ENCODE measurements at regions not wholly inside any gene's neighbourhood (a gene's known extent, or its start where the extent isn't known, plus 50 kb on each side); places are given as distances from the start of the nearest gene placed in this dataset.
A peak's percentile ranks its signal among the peaks of the same experiment; 100 is the strongest.

- H3K4me3 ChIP-seq (ENCODE audit: insufficient read depth, low read depth, low read length): no peak overlapping the region
- H3K4me1 ChIP-seq (ENCODE audit: control insufficient read depth, insufficient read depth, low read length): peaks cover 3% of the 10 kb centered on the region
- ATAC-seq (ENCODE audit: low read depth) (peak; percentile 88), DNase-seq (peak; percentile 77)
- intact Hi-C loops (cut with micrococcal nuclease): no loop called here
- H3K23ac ChIP-seq (ENCODE audit: low read depth, low read length): no peak overlapping the region
- dilution Hi-C loops (cut with HindIII; ENCODE audit: low sequenced_read_pairs, unreplicated experiment): no loop called here
- H3K4ac ChIP-seq (ENCODE audit: low read depth, low read length): peak overlapping the region; percentile 10; the same call in 1 of the 2 replicates
- no peaks in the 10 kb centered on the region for H3K27me3 ChIP-seq (ENCODE audit: control insufficient read depth, insufficient read depth, low read length)
- H3K9ac ChIP-seq (ENCODE audit: low read depth, low read length): no peak overlapping the region
- ChIA-PET POLR2A (ENCODE audit: unreplicated experiment) (interaction anchor here (0.5 kb wide), 1 partner anchor 35 kb away, joined by 3 read pairs; no protein-coding TSS in a partner anchor), CTCF (interaction anchor here (1.9 kb wide), 1 partner anchor 10 kb away, joined by 5 read pairs; no protein-coding TSS in a partner anchor)
- no peak overlapping the region for H2AK9ac ChIP-seq (replicated peaks; ENCODE audit: low read depth, low read length, poor library complexity)
- no peaks in the 10 kb centered on the region for H4K20me1 ChIP-seq (ENCODE audit: insufficient read depth, low read length)
- in situ Hi-C loops (cut with MboI; ENCODE audit: low sequenced_read_pairs): no loop called here
- H4K8ac ChIP-seq (ENCODE audit: low read depth in 2 of 2, low read length in 2 of 2): no peak overlapping the region
- H3K9me3 ChIP-seq (ENCODE audit: control insufficient read depth, insufficient read depth, low read length): no peaks in the 10 kb centered on the region
- H3K79me1 ChIP-seq (ENCODE audit: low read depth in 1 of 2, low read length in 2 of 2): no peaks in the 10 kb centered on the region
- H3K56ac ChIP-seq (ENCODE audit: extremely low read depth, insufficient read depth, low read length): no peak overlapping the region
- H2AFZ ChIP-seq (replicated peaks; ENCODE audit: low read length, poor library complexity): peak overlapping the region; percentile 24
- H3K9me1 ChIP-seq (ENCODE audit: insufficient read depth, low read length): peaks cover 3% of the 10 kb centered on the region; the same call in 1 of the 2 replicates
- H2AK5ac ChIP-seq (ENCODE audit: low read depth, low read length): no peak overlapping the region
- H4K91ac ChIP-seq (ENCODE audit: insufficient read depth, low read depth, low read length): 0 out of 2 replicates have a peak overlapping the region, but pooled peaks have one; percentile 3
- H3K4me2 ChIP-seq (ENCODE audit: low read depth, low read length): peak overlapping the region; percentile 21
- no peak overlapping the region; the same call in 1 of the 2 replicates for H3K14ac ChIP-seq (replicated peaks; ENCODE audit: low read depth, low read length)
- no peak overlapping the region for H4K5ac ChIP-seq (ENCODE audit: low read depth, low read length)
- BruUV-seq (replicated peaks): no TSS peak
- no peak overlapping the region for H3K27ac ChIP-seq (ENCODE audit: insufficient read depth, low read length)
- no peak overlapping the region for H2BK5ac ChIP-seq (ENCODE audit: low read depth, low read length, poor library complexity, severe bottlenecking)
- WGBS, 2 experiments (ENCODE audit: extremely low coverage in 2 of 2, insufficient read length in 1 of 2): 81% methylated on average over 4 of the region's 11 CpGs; no CpG with 5 or more reads in 1 of the 2 experiments
- no peak overlapping the region for H2BK20ac ChIP-seq (ENCODE audit: low read depth, low read length)
- no peak overlapping the region for H2BK15ac ChIP-seq (ENCODE audit: low read depth, low read length)
- H3K18ac ChIP-seq (ENCODE audit: low read depth, low read length): no peak overlapping the region
- H2BK120ac ChIP-seq (ENCODE audit: low read depth, low read length): peak overlapping the region; percentile 52; the same call in 1 of the 2 replicates
- TF ChIP-seq FOS (IDR thresholded peaks at IDR 0.05; ENCODE audit: low read depth, low read length) (peak; percentile 71; the same call in 1 of the 2 replicates), MXI1 (IDR thresholded peaks at IDR 0.05; ENCODE audit: borderline replicate concordance, low read depth, low read length) (no peak), RAD21 (IDR thresholded peaks at IDR 0.05; ENCODE audit: low read length) (no peak), USF2 (IDR thresholded peaks at IDR 0.05; ENCODE audit: low read depth, low read length) (no peak), MAZ (IDR thresholded peaks at IDR 0.05; ENCODE audit: borderline replicate concordance, low read depth, low read length) (no peak), ELK1 (IDR thresholded peaks at IDR 0.05; ENCODE audit: borderline replicate concordance, low read depth, low read length) (no peak), CEBPB (IDR thresholded peaks at IDR 0.05; ENCODE audit: low read depth, low read length) (no peak), NFE2L2 (IDR thresholded peaks at IDR 0.05; ENCODE audit: low read depth, low read length) (no peak), MAFK (IDR thresholded peaks at IDR 0.05; ENCODE audit: low read depth, low read length) (no peak), CHD1 (IDR thresholded peaks at IDR 0.05; ENCODE audit: low read depth, low read length) (no peak), BHLHE40 (IDR thresholded peaks at IDR 0.05; ENCODE audit: low read depth, low read length) (peak; percentile 87), SMC3 (IDR thresholded peaks at IDR 0.05; ENCODE audit: low read depth, low read length) (no peak)
- H3K36me3 ChIP-seq (ENCODE audit: control insufficient read depth, insufficient read depth, low read length): no peaks in the 10 kb centered on the region
Observed at GRCh38 chr4:181821039-181822004, 421.9 kb upstream of the TENM3 start.

Measured in IMR-90 (cell line).